Stimulated activated CD8-positive, alpha-beta memory T cell treated with anti-CD3 and anti-CD28 coated beads, Interleukin-4, amount 100 ng/mL, for 48 hours (primary cell): ENCODE measurements at regions not wholly inside any gene's neighbourhood (a gene's known extent, or its start where the extent isn't known, plus 50 kb on each side); places are given as distances from the start of the nearest gene placed in this dataset.
"Not testable (repeated sequence)": the region's sequence is repeated elsewhere in the genome, so short reads cannot be mapped to it uniquely, and the experiment has no call there.

Experiments used
- DNase-seq: peaks from one replicate; pipeline ENCODE4 v3.0.0-alpha.2; 2020

- no peak for DNase-seq
Measured at GRCh38 chr1:61579802-61580201, 145.1 kb downstream of the TM2D1 start.

- no peak for DNase-seq
Measured at GRCh38 chr1:61572046-61572445, 152.9 kb downstream of the TM2D1 start.

DNA sequence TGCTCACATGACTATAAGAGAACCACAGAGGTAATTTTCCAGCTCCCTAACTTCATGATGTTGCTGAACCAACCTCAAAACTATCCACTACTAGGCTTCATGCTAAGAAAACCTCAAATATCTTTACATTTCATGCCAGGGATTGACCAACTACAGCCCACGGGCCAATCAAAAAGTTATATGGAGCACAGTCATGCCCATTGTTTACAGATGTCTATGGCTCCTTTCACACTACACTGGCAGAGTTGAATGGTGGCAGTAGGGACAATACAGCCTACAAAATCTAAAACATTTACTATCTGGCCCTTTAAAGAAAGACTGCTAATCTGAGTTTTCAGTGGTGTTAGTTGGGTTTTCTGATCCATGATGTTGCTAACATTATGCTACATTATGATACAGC lies 154.8 kb downstream of the TM2D1 start:
- no peak for DNase-seq

GRCh38 chr1:61569303-61569621 lies 155.7 kb downstream of the TM2D1 start:
- DNase-seq = no peak

DNA sequence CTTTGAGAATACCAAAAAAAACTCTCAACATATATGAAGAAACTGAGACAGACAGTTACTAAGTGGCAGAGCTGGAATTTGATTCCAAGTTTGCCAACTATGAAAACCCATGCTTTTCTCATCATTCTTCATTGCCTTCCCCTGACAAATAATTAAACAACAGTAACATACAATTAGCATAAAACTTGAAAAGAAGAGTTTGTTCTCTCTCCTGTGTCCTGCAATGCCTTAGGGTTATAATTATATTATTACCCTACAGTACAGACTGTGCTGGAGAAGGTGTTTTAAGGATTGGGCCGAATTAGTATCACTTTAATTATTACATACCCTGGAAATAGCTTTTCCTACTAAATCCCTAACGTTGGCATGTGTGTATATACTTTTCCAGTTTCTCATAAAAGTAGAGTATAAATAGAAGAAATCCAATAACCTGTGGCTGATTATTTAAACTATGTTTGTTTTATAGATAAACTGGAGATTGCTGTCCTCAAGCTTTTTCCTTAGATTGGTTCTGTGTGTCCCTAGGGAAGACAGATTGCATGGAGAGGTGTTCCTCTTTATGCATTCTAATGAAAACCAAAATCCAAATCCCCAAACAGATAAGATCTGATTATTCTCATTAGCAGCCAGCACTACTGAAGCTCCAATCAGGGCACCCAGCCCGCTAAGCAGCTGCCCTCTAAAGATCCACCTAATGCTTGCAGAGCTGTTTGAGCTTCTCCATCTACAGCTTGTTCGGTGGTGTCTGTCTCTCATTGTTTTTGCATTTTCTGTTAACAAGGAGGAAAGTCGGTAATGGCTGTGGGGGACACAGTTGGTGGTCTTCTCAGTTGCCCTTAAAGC lies 156.3 kb downstream of the TM2D1 start:
- no peak for DNase-seq

DNA sequence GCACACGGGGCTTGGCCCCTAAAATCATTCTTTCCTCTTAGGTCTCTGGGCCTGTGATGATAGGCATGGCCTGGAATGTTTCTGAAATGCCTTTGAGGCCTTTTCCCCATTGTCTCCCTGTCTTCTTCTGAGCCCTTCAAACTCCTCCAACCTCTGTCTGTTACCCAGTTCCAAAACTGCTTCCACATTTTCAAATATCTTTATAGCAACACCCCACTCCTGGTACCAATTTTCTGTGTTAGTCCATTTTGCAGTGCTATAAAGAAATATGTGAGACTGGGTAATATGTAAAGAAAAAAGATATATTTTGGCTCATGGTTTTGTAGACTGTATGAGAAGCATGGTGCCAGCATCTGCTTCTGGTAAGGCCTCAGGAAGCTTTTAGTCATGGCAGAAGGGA lies 158.8 kb downstream of the TM2D1 start:
- no peak for DNase-seq

DNA sequence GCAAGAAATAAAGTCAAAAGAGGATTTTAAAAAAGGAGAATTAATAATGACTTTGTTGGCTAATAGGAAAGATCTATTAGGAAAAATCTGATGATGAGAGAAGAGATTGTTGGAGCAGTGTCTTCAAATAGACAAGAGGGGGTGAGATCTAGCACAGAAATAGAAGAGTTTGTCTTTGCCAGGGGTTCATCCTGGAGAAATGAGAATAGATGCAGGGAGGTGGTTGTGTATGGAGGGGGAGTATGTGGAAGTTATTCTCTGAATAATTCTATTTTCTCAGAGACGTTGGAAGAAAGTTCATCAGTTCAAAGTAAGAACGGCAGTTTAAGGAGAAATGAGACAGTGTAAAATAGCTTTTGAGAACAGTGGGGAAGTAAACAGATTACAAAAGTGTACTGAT lies 161.3 kb downstream of the TM2D1 start:
- no peak for DNase-seq

GRCh38 chr1:61561666-61562065 lies 163.3 kb downstream of the TM2D1 start:
- DNase-seq = no peak

GRCh38 chr1:61560385-61560784 lies 164.6 kb downstream of the TM2D1 start:
- DNase-seq = no peak

GRCh38 chr1:61556631-61557030 lies 168.3 kb downstream of the TM2D1 start:
- no peak for DNase-seq

DNA sequence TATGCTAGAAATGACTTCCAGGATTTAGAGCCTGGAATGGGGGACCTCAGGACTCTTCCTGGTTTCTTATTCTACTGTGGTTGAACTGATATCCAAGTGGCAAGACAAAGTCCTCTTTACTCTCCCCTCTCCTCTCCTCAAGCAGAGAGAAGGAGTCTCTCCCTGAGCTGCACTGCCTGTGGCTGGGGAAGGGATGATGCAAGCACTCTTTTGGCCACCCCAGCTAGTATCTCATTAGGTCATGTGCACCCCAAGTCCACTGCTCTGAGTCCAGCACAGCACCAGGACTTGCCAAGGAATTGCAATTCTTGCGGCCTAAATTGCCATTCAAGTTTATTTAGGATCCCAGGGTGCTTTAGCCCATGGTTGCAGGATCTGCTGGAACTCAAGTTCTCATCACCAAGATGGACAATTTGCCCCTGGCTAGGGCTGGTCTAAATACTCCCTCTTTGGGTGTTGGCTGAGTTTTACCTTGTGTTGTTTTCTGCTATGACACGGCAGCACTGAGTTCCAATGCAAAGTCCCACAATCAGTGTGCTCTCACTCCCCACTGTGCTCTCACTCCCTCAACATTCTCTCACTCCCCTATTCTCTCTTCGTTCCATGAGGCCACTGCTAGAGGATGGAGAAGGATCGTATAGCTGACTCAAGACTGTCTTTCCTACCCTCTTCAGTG lies 172.2 kb downstream of the TM2D1 start:
- DNase-seq = no peak

GRCh38 chr1:61547302-61547701 lies 177.6 kb downstream of the TM2D1 start:
- peak; percentile 36 for DNase-seq

DNA sequence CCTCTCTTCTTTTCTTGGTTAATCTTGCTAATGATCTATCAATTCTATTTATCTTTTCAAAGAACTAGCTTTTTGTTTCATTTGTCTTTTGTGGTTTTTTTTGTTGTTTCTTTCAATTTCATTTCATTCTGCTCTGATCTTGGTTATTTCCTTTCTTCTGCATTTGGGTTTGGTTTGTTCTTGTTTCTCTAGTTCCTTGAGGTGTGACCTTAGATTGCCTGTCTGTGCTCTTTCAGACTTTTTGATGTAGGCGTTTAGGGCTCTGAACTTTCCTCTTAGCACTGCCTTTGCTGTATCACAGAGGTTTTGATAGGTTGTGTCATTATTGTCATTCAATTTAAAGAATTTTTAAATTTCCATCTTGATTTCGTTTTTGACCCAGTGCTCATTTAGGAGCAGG lies 180.1 kb downstream of the TM2D1 start:
- DNase-seq = not testable (repeated sequence)

GRCh38 chr1:61543498-61543897 lies 181.4 kb downstream of the TM2D1 start:
- not testable (repeated sequence) for DNase-seq

DNA sequence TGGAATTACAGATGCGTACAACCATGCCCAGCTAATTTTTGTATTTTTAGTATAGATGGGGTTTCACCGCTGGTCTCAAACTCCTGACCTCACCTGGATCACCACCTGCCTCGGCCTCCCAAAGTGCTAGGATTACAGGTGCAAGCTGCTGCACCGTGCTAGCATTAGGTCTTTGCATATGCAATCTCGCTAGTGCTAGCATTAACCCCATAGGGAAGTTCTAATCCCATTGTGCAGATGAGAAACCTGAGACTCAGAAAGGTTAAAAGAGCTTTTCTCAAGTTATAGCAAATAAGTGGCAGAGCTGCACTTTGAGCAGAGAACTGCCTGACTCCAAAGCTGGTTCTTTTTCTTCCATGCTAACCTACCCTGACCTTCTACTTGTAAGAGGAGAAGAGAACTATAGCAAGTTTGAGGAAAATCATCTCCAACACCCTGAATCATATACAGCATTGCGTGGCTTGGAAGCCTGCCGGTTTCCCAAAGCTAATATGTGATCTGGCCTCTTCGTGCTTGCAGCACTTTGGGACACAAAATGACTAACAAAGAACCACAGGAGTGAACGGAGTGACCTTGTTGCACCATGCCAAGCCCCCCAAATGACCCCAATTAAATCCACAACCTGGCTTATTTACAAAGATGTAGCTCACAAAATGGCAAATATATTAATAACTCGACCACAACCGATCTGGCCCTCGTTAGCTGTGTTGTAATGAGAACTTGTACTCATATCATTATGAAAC lies 185.1 kb downstream of the TM2D1 start:
- no peak for DNase-seq

- DNase-seq = no peak
Measured at GRCh38 chr1:61538228-61538627, 186.7 kb downstream of the TM2D1 start.

- no peak for DNase-seq
Measured at GRCh38 chr1:61536174-61537108, 188.5 kb downstream of the TM2D1 start.

DNA sequence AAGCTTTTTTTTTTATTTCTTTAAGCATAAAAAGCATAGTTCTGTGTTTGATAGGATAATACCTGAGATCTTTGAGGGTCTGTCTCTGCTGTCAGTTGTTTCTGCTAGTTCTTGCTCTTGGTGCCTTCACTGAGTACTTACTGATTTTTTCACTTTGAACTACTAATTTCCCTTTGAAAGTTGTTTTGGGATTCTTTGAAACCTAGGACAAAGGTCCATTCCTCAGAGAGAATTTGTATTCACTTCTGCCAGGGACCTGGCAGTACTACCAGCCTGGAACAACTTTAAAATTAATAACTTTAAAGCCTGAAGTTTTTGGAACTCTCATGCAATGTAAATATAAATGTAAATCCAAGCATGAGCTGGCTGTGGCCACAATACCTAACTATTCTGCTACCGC lies 190.1 kb downstream of the TM2D1 start:
- no peak for DNase-seq

- no peak for DNase-seq
Measured at GRCh38 chr1:61533546-61533945, 191.4 kb downstream of the TM2D1 start.

- DNase-seq = no peak
Measured at GRCh38 chr1:61531716-61532115, 193.2 kb downstream of the TM2D1 start.

GRCh38 chr1:61523893-61524605 lies 200.9 kb downstream of the TM2D1 start:
- DNase-seq = no peak

- no peak for DNase-seq
Measured at GRCh38 chr1:61523229-61523628, 201.7 kb downstream of the TM2D1 start.
